Activated CD4-positive, alpha-beta T cell treated with anti-CD3 and anti-CD28 coated beads, Interleukin-10, Interleukin-2, amounts not matched to agents 100 ng/mL and 50 ng/mL, durations not matched to agents 16 hours and 8 hours (primary cell): ENCODE measurements at regions not wholly inside any gene's neighbourhood (a gene's known extent, or its start where the extent isn't known, plus 50 kb on each side); places are given as distances from the start of the nearest gene placed in this dataset.
"Not testable (repeated sequence)": the region's sequence is repeated elsewhere in the genome, so short reads cannot be mapped to it uniquely, and the experiment has no call there.

Experiments used
- DNase-seq: peaks from one replicate; pipeline ENCODE4 v3.0.0-alpha.2; 2020

GRCh38 chr19:14328406-14328805 lies 52.8 kb upstream of the ADGRE5 start:
- no peak for DNase-seq

- not testable (repeated sequence) for DNase-seq
Observed at GRCh38 chr19:14327061-14327460, 54.2 kb upstream of the ADGRE5 start.

GRCh38 chr19:14325863-14326262 lies 55.4 kb upstream of the ADGRE5 start:
- DNase-seq = no peak

DNA sequence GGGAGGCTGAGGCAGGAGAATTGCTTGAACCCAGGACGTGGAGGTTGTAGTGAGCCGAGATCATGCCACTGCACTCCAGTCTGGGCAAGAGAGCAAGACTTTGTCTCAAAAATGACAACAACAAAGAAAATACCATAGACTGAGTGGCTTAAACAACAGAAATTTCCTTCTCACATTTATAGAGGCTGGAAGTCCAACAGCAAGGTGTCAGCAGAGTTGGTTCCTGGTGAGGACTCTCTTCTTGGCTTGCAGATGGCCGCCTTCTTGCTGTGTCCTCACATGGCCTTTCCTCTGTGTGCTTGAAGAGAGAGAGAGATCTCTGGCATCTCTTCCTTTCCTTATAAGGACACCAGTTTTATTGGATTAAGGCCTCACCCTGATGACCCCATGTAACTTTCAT lies 56.1 kb upstream of the ADGRE5 start:
- DNase-seq = no peak

DNA sequence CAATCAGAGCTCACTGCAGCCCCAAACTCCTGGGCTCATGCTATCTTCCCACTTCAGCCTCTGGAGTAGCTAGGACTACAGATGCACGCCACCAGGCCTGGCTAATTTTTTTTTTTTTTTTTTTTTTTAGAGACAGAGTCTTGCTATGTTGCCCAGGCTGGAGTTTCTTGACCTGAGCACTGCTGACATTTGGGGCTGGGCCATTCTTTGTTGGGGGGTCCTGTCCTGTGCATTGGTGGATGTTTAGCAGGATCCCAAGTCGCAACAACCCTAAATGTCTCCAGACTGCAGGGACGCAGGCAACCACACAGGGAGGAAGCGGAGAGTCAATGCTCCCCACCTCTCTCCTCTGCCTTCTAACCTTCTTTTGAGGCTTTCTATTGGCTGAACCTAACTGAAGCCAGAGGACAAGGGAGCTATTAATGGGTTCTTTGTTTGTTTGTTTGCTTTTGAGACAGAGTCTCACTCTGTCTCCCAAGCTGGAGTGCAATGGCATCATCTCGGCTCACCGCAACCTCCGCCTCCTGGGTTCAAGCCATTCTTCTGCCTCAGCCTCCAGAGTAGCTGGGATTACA lies 58.3 kb upstream of the ADGRE5 start:
- DNase-seq = no peak

GRCh38 chr19:14320253-14320652 lies 61.0 kb upstream of the ADGRE5 start:
- DNase-seq = no peak

- DNase-seq = not testable (repeated sequence)
Observed at GRCh38 chr19:14319720-14320119, 61.5 kb upstream of the ADGRE5 start.

DNA sequence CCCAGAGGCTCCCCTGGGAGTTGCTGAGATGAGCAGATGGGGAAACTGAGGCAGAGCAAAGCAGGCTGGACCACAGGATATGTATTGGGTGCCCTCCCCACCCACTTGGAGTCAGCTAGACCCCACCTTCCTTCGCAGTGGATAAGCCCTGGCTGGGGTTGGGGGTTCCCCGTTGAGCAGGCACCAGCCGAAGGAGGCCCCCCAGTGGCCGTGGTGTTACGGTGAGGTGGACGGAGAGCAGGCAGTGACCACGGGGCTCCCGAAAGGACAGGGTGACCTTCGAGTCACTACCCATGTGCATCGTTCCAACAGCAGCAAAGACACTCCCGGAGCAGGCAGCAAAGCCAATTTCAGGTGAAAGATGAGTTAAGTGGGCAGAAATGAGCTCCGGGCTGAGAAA lies 62.4 kb upstream of the ADGRE5 start:
- no peak for DNase-seq

GRCh38 chr19:14317157-14317556 lies 64.1 kb upstream of the ADGRE5 start:
- DNase-seq = no peak

- no peak for DNase-seq
Observed at GRCh38 chr19:14315433-14315832, 65.8 kb upstream of the ADGRE5 start.

DNA sequence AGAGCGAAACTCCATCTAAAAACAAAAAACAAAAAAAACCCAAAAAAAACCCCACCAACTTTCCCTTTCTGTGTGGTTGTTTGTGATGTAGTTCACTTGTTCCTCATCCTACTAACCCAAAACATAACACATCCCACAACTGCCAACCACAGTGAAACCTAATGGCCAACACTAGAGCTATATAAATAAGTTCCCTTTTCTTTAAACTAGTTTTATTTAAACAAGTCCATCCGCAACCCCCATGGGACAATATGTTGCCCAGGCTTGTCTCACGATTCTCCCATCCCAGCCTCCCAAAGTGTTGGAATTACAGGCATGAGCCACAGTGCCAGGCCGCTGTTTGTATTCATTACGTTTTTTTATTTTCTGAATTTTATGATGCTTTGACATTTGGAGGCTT lies 71.2 kb upstream of the ADGRE5 start:
- DNase-seq = no peak

GRCh38 chr19:14305706-14306105 lies 75.5 kb upstream of the ADGRE5 start:
- DNase-seq = no peak

GRCh38 chr19:14301150-14301549 lies 80.1 kb upstream of the ADGRE5 start:
- no peak for DNase-seq

DNA sequence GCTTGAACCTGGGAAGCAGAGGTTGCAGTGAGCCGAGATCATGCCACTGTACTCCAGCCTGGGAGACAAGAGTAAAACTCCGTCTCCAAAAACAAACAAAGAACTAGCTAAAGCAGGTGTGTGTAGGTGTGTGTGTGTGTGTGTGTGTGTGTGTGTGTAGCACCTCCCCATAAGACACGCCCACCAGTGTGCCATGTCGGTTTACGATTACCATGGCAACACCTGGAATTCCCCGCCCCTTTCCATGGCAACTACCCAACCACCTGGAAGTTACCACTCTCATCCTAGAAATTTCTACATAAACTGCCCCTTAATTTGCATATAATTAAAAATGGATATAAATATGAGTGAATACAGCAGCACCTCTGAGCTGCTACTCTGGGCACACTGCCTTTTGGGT lies 80.9 kb upstream of the ADGRE5 start:
- no peak for DNase-seq

DNA sequence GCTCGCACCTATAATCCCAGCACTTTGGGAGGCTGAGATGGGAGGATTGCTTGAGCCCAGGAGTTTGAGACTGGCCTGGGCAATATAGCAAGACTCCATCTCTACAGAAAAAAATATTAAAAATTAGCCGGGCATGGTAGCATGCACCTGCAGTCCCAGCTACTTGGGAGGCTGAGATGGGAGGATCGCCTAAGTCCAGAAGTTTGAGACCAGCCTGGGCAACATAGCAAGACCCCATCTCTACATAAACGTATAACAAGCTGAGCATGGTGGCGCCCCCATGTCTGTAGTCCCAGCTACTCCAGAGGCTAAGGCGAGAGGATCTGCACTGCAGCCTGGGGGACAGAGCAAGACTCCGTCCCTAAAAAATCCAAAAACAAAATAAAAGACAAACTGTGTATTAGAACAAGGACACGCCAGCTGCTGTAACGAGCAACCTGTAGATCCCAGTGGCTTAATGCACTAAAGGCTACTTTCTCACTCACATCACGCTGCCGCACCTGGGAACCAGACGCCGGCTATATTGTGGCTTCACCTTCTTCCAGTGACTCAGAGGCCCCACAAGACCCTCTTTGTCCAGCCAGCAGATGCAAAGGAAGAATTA lies 81.9 kb upstream of the ADGRE5 start:
- not testable (repeated sequence) for DNase-seq

DNA sequence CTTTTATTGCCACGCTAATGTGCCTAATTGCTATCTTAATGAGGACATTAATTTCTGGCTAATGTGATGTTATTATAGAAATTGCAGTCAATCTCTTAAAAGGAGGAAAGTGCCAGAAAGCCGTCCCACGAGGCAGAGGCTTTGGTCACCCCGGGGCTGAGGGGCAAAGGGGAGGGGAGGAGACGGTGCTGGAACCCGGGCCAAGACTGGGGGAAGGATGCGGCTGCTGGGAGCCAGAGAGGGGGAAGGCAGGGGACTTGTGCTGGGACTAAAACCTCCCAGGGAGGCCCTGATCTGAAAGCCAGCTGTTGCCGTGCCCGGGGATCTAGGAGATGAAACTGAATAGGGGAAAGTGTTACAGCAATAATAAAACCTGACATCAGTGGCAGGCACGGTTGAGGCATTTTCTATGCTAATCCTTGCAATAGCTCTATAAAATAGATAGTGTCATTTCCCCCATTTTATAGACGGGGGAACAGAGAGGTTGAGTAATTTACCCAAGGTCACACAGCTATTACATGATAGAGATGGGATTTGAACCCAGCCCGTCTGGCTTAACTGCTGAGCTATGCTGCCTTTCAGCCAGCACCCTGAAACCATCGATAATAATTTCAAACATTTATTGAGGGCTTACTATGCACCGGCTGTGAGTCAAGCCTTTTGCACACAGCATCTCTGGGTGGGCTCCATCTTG lies 83.2 kb upstream of the ADGRE5 start:
- not testable (repeated sequence) for DNase-seq

DNA sequence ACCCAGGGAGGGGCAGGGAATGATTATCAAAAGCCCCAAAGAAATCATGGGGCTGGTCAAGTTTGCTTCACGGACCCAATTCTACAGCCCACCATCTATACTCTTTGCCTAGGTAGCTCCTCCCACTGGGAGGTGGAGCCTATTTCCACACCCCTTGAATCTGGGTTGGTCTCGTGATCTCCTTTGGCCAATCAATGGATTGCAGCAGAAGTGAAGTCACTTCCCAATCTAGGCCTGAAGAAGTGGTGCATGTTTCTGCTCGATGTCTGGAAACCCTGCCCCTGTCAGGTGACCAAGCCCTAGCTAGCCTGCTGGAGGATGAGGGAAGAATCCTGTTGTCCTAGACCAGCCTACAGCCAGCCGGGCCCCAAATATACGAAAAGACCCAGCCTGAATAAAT lies 86.3 kb upstream of the ADGRE5 start:
- peak; percentile 23 for DNase-seq

DNA sequence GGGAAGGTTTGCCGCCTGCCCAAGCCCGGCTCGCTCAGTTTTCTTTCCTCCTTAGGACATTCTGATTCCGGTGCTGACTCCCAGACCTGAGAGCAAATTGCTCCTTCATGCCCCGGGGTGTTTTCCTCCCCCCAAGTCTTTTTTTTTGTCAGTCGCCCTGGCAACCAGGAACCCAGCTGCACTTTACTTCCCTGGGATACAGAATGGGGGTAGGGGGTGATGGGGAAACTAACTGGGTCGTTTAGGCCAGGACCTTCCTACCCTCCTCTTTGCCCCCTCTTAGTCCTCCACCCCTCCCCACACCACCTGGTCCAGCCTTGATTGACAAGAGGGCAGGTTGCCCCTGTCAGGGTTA lies 87.5 kb upstream of the ADGRE5 start:
- not testable (repeated sequence) for DNase-seq

GRCh38 chr19:14293101-14293815 lies 87.3 kb upstream of the ADGRL1 start:
- not testable (repeated sequence) for DNase-seq

DNA sequence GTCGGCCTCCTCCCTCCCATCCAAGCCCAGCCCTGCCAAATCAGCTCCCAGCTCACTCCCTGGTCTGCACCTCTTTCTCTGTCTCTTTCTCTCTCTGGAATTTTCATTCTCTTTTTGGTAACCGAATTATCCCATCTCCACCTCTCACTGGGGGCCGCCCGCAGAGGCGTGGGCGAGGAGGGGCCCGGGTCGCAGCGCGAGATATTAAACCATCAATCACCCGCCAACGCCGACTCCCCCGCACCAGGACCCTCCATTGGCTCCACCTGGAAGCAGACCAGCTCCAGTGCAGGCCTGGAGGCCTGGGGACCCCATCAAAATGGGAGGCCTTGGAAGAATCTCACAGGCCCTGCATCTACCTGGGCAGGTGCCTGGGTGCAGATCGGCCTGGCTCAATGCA lies 83.8 kb upstream of the ADGRL1 start:
- DNase-seq = not testable (repeated sequence)

- not testable (repeated sequence) for DNase-seq
Observed at GRCh38 chr19:14287837-14288236, 81.9 kb upstream of the ADGRL1 start.

DNA sequence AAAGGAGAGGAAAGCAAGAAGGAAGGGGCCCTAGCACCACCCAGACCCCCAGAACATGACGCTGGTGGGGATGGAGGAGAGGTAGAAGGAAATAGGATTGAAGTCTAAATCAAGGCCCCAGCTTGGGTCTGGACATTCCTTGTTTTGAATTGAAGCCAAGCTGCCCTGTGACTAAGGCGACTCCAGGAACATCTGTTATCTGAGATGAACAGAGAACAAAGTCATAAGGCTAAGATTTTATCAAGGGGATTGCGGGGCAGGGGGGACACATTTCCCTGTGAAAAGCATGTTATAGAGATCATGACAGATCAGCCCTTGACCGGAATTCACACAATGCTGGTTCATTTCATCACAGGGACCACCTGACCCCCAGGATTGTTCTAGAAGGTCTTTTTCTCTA lies 80.6 kb upstream of the ADGRL1 start:
- DNase-seq = not testable (repeated sequence)

DNA sequence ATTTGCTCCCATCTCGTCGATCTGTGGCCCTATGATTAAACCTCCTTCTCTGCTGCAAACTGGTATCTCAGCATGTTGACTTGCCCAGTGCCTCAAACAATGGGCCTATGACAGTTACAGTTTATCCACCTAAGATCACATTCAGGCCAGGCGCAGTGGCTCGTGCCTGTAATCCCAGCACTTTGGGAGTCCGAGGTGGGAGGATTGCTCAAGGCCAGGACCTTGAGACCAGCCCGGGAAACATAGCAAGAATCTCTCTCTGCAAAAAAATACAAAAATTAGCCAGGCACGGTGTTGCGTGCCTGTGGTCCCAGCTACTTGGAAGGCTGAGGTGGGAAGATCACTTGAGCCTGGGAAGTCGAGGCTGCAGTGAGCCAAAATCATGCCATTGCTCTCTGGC lies 79.8 kb upstream of the ADGRL1 start:
- not testable (repeated sequence) for DNase-seq
